GM21576 (cell line): ENCODE measurements at regions not wholly inside any gene's neighbourhood (a gene's known extent, or its start where the extent isn't known, plus 50 kb on each side); places are given as distances from the start of the nearest gene placed in this dataset.
"Not testable (repeated sequence)": the region's sequence is repeated elsewhere in the genome, so short reads cannot be mapped to it uniquely, and the experiment has no call there.

ENCODE experiments used
- ATAC-seq: cut with Tn5 transposase; IDR thresholded peaks from one replicate; pipeline ENCODE4 v1.9.1; 2021; ENCODE audit warnings: mild to moderate bottlenecking, moderate library complexity; ENCODE audit not compliant: unreplicated experiment

DNA sequence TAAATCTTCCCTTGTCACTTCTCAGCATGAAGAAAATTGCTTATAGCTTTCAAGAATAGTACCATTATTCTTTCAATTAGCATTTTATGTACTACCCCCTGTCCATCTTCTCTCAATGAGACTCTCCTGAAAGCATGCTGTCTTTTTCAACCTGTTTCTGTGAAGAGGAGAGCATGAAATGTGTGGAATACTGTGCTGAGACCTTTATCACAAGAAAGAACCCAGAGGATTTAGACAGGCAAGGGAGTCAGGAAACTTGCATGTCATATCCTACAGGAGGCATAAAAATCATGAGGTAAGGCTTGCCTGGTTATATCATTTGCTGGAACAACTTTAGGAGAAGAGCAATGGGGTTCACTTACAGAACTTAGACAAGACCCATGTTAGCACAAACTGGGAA lies 56.7 kb upstream of the LPAR1 start:
- no peak for ATAC-seq

GRCh38 chr9:111094433-111094924 lies 56.2 kb upstream of the LPAR1 start:
- ATAC-seq = no peak

DNA sequence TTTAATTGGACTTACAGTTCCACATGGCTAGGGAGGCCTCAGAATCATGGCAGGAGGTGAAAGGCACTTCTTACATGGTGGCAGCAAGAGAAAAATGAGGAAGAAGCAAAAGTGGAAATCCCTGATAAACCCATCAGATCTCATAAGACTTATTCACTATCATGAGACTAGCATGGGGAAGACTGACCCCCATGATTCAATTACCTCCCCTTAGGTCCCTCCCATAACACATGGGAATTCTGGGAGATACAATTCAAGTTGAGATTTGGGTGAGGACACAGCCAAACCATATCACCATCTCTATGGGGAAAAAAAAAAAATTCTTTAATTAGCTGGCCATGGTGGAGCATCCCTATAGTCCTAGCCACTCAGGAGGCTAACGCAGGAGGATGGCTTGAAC lies 53.9 kb upstream of the LPAR1 start:
- ATAC-seq = not testable (repeated sequence)
